ENCODE measurements at regions not wholly inside any gene's neighbourhood (a gene's known extent, or its start where the extent isn't known, plus 50 kb on each side); places are given as distances from the start of the nearest gene placed in this dataset.
"Not testable (repeated sequence)": the region's sequence is repeated elsewhere in the genome, so short reads cannot be mapped to it uniquely, and the experiment has no call there.

GRCh38 chrX:42000836-42001235 is 77.5 kb upstream of the CASK start:
- no peak for TF ChIP-seq CTCF (IDR thresholded peaks at IDR 0.05; ENCODE audit: control insufficient read depth, insufficient read depth, low read depth, low read length, missing control alignments)
- no peak overlapping the region for H3K4me3 ChIP-seq (ENCODE audit: control insufficient read depth, low read depth, low read length)
- DNase-seq (ENCODE audit: low read depth), result no peak

GRCh38 chrX:41984628-41985027 is 61.3 kb upstream of the CASK start:
- DNase-seq (ENCODE audit: low read depth), result peak; percentile 1
- TF ChIP-seq CTCF (IDR thresholded peaks at IDR 0.05; ENCODE audit: control insufficient read depth, insufficient read depth, low read depth, low read length, missing control alignments), result no peak
- no peak overlapping the region for H3K4me3 ChIP-seq (ENCODE audit: control insufficient read depth, low read depth, low read length)

GRCh38 chrX:41982953-41983352 is 59.6 kb upstream of the CASK start:
- no peak for TF ChIP-seq CTCF (IDR thresholded peaks at IDR 0.05; ENCODE audit: control insufficient read depth, insufficient read depth, low read depth, low read length, missing control alignments)
- H3K4me3 ChIP-seq (ENCODE audit: control insufficient read depth, low read depth, low read length), result no peak overlapping the region
- no peak for DNase-seq (ENCODE audit: low read depth)

- no peak for TF ChIP-seq CTCF (IDR thresholded peaks at IDR 0.05; ENCODE audit: control insufficient read depth, insufficient read depth, low read depth, low read length, missing control alignments)
- no peak overlapping the region for H3K4me3 ChIP-seq (ENCODE audit: control insufficient read depth, low read depth, low read length)
- DNase-seq (ENCODE audit: low read depth), result no peak
Measured at GRCh38 chrX:41981481-41982013, 58.2 kb upstream of the CASK start.

- not testable (repeated sequence) for DNase-seq (ENCODE audit: low read depth); H3K4me3 ChIP-seq (ENCODE audit: control insufficient read depth, low read depth, low read length)
Measured at GRCh38 chrX:41974677-41975076, 51.3 kb upstream of the CASK start.

GRCh38 chrX:41973208-41973607 is 49.9 kb upstream of the CASK start:
- TF ChIP-seq CTCF (IDR thresholded peaks at IDR 0.05; ENCODE audit: control insufficient read depth, insufficient read depth, low read depth, low read length, missing control alignments), result no peak
- DNase-seq (ENCODE audit: low read depth), result no peak
- H3K4me3 ChIP-seq (ENCODE audit: control insufficient read depth, low read depth, low read length), result no peak overlapping the region

Data from AG09309 (cell line).